Panc1 (cell line): ENCODE measurements at regions not wholly inside any gene's neighbourhood (a gene's known extent, or its start where the extent isn't known, plus 50 kb on each side); places are given as distances from the start of the nearest gene placed in this dataset.

Experiments
- ATAC-seq: fragments of 200-7000 bp; cut with Tn5 transposase; 2 replicates; pipeline ENCODE4 v1.9.1; 2020; ENCODE audit warnings: mild to moderate bottlenecking, moderate library complexity
- BruUV-seq: library from RNA; stranded (reverse); fragments of 400-500 nt; replicated peaks from 2 replicates; lab custom pipeline; 2021; lab: Mats Ljungman, UMichigan
- CTCF ChIA-PET: fragments of 300-600 bp; sonication (Branson Sonifier 250); formaldehyde crosslinking; loops from one replicate; lab custom pipeline; 2022; ENCODE audit warnings: antibody characterized with exemption; lab: Charles Lee
- POLR2A ChIA-PET: fragments of 300-600 bp; sonication (Branson Sonifier 250); formaldehyde crosslinking; loops from one replicate; lab custom pipeline; 2022; ENCODE audit warnings: antibody characterized with exemption; lab: Charles Lee
- DNase-seq: peaks from one replicate; pipeline ENCODE4 v3.0.0-alpha.2; 2010; ENCODE audit warnings: low read depth, low spot score
- H3K27ac ChIP-seq: 2 replicates; pipeline ENCODE4 v1.5.1; 2011; ENCODE audit warnings: mild to moderate bottlenecking, low read length, inconsistent platforms
- H3K27me3 ChIP-seq: fragments of 200-500 bp; sonication (Bioruptor generic); 2 replicates; pipeline ENCODE4 v1.6.0; 2014; ENCODE audit warnings: low read length, inconsistent platforms; ENCODE audit not compliant: control insufficient read depth, insufficient read depth
- H3K36me3 ChIP-seq: fragments of 200-500 bp; sonication (Bioruptor generic); 2 replicates; pipeline ENCODE4 v1.5.1; 2014; ENCODE audit warnings: inconsistent platforms, mild to moderate bottlenecking, low read length, moderate library complexity; ENCODE audit not compliant: control insufficient read depth, insufficient read depth
- H3K4me1 ChIP-seq: 2 replicates; pipeline ENCODE4 v1.5.1; 2011; ENCODE audit warnings: inconsistent platforms, mild to moderate bottlenecking, low read length, moderate library complexity; ENCODE audit not compliant: control insufficient read depth, insufficient read depth
- H3K4me3 ChIP-seq, 2 experiments: 2 replicates each; pipeline ENCODE4 v1.5.1; 2011 to 2012; ENCODE audit warnings: low read depth in 2 of 2, low read length in 2 of 2, mild to moderate bottlenecking in 2 of 2, inconsistent platforms in 1 of 2, moderate library complexity in 1 of 2
- H3K9me3 ChIP-seq: fragments of 200-500 bp; sonication (Bioruptor generic); 2 replicates; pipeline ENCODE4 v1.5.1; 2014; ENCODE audit warnings: low read depth, mild to moderate bottlenecking, inconsistent platforms, low read length, moderate library complexity; ENCODE audit not compliant: control insufficient read depth, insufficient read depth
- POLR2AphosphoS5 ChIP-seq: IDR thresholded peaks from 2 replicates; pipeline ENCODE4 v1.6.1; 2012; ENCODE audit warnings: mild to moderate bottlenecking, low read depth, low read length, moderate library complexity
- SIN3A ChIP-seq: IDR thresholded peaks from 2 replicates; pipeline ENCODE4 v1.6.1; 2012; ENCODE audit warnings: low read depth, mild to moderate bottlenecking, low read length, moderate library complexity, borderline replicate concordance; ENCODE audit not compliant: insufficient read depth
- TCF7L2 ChIP-seq: IDR thresholded peaks from 2 replicates; pipeline ENCODE4 v1.6.1; 2011; ENCODE audit warnings: mild to moderate bottlenecking, low read depth, low read length, inconsistent platforms
- in situ Hi-C: cut with HindIII; loops from 2 replicates; pipeline ENCODE4 v1.10.0; 2016; ENCODE audit warnings: low sequenced_read_pairs, low pct_unique_long_range_greater_than_20kb
- intact Hi-C: fragments of 100-400 bp; cut with micrococcal nuclease; formaldehyde crosslinking; loops from one replicate; pipeline ENCODE4 v1.10.0; 2022; ENCODE audit not compliant: unreplicated experiment
- TF ChIP-seq, protein P1 (sequence below): fragments of 450-650 bp; IDR thresholded peaks from 2 replicates; pipeline ENCODE4 v1.5.1; 2017; ENCODE audit warnings: mild to moderate bottlenecking
- TF ChIP-seq, protein P2 (sequence below), 2 experiments: IDR thresholded peaks; 2 replicates each; pipeline ENCODE4 v1.6.1; 2011 to 2012; ENCODE audit warnings: low read depth in 2 of 2, control low read depth in 1 of 2, low read length in 1 of 2, mild to moderate bottlenecking in 1 of 2, moderate library complexity in 1 of 2; ENCODE audit not compliant: insufficient read depth in 1 of 2

DNA sequence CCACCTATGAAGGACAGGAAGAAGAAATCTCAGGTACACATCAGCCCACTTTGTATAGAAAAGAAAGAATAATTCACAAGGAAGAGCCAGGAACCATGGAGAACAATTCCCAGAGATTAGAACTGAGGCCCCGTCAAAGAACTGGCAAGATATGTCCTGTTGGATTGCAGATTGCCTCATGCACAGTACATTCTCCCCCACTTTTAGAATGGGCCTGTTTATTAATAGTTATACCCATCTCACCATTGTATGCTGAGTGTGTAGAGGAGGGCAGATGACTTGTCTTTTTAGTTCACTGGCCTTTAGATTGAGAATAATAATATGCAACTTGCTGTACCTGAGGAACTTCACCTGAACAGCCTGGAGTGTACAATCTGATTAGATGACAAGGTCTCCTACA is 315.6 kb upstream of the HAND2 start:
- CTCF ChIA-PET, result no interaction called here
- no peaks in the 10 kb centered on the region for H3K27me3 ChIP-seq
- intact Hi-C loops, result no loop called here

DNA sequence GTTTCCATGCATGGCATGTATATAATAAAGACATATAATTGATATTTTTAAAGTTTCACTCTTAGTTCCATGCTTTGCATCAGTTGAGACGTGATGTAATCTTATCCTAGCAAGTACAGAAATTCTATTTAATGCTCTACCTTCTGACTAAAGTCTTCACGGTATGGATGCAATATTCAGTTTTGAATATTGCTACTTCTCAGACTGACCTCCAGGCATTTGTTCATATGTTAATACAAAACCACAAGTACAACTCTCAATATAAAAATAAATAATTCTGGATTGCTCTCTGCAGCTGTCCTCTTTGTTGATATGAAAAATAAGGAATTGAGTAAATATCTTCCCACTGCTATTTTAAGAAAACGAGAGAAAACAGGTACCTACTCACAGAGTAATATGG is 309.8 kb upstream of the HAND2 start:
- Histone ChIP-seq H3K36me3 (no peaks in the 10 kb centered on the region), H3K4me3 (no peak overlapping the region), H3K4me1 (no peaks in the 10 kb centered on the region), H3K9me3 (no peaks in the 10 kb centered on the region), H3K27ac (no peak overlapping the region), H3K27me3 (no peaks in the 10 kb centered on the region)
- in situ Hi-C loops (no loop called here), intact Hi-C loops (no loop called here)
- POLR2A ChIA-PET, result no interaction called here
- BruUV-seq, result no TSS peak
- TF ChIP-seq, protein P1, sequence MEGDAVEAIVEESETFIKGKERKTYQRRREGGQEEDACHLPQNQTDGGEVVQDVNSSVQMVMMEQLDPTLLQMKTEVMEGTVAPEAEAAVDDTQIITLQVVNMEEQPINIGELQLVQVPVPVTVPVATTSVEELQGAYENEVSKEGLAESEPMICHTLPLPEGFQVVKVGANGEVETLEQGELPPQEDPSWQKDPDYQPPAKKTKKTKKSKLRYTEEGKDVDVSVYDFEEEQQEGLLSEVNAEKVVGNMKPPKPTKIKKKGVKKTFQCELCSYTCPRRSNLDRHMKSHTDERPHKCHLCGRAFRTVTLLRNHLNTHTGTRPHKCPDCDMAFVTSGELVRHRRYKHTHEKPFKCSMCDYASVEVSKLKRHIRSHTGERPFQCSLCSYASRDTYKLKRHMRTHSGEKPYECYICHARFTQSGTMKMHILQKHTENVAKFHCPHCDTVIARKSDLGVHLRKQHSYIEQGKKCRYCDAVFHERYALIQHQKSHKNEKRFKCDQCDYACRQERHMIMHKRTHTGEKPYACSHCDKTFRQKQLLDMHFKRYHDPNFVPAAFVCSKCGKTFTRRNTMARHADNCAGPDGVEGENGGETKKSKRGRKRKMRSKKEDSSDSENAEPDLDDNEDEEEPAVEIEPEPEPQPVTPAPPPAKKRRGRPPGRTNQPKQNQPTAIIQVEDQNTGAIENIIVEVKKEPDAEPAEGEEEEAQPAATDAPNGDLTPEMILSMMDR, result no peak
- TF ChIP-seq, protein P2, sequence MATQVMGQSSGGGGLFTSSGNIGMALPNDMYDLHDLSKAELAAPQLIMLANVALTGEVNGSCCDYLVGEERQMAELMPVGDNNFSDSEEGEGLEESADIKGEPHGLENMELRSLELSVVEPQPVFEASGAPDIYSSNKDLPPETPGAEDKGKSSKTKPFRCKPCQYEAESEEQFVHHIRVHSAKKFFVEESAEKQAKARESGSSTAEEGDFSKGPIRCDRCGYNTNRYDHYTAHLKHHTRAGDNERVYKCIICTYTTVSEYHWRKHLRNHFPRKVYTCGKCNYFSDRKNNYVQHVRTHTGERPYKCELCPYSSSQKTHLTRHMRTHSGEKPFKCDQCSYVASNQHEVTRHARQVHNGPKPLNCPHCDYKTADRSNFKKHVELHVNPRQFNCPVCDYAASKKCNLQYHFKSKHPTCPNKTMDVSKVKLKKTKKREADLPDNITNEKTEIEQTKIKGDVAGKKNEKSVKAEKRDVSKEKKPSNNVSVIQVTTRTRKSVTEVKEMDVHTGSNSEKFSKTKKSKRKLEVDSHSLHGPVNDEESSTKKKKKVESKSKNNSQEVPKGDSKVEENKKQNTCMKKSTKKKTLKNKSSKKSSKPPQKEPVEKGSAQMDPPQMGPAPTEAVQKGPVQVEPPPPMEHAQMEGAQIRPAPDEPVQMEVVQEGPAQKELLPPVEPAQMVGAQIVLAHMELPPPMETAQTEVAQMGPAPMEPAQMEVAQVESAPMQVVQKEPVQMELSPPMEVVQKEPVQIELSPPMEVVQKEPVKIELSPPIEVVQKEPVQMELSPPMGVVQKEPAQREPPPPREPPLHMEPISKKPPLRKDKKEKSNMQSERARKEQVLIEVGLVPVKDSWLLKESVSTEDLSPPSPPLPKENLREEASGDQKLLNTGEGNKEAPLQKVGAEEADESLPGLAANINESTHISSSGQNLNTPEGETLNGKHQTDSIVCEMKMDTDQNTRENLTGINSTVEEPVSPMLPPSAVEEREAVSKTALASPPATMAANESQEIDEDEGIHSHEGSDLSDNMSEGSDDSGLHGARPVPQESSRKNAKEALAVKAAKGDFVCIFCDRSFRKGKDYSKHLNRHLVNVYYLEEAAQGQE (IDR thresholded peaks at IDR 0.05; ENCODE audit: insufficient read depth in 1 of 2, low read depth in 2 of 2, low read length in 1 of 2), result no peak
- TF ChIP-seq POLR2AphosphoS5 (no peak), SIN3A (no peak), TCF7L2 (no peak)
- CTCF ChIA-PET, result no interaction called here
- DNase-seq (no peak), ATAC-seq (no peak)

More for the DNA sequence above, 315.6 kb upstream of the HAND2 start:
- ATAC-seq, result no peak
- TF ChIP-seq, protein P2 (IDR thresholded peaks at IDR 0.05; ENCODE audit: insufficient read depth in 1 of 2, low read depth in 2 of 2, low read length in 1 of 2), result no peak
- no peak for TF ChIP-seq SIN3A
- TF ChIP-seq, protein P1, result no peak
- TF ChIP-seq TCF7L2, result no peak
- TF ChIP-seq POLR2AphosphoS5, result no peak
- Histone ChIP-seq H3K27ac (no peak overlapping the region), H3K9me3 (no peaks in the 10 kb centered on the region), H3K4me1 (no peaks in the 10 kb centered on the region), H3K36me3 (no peaks in the 10 kb centered on the region), H3K4me3 (no peak overlapping the region)
- POLR2A ChIA-PET, result no interaction called here
- in situ Hi-C loops, result no loop called here
- no peak for DNase-seq
- BruUV-seq, result no TSS peak
